Activated CD8-positive, alpha-beta memory T cell treated with anti-CD3 and anti-CD28 coated beads for 4 hours (primary cell): ENCODE measurements at regions not wholly inside any gene's neighbourhood (a gene's known extent, or its start where the extent isn't known, plus 50 kb on each side); places are given as distances from the start of the nearest gene placed in this dataset.

Experiments used
- DNase-seq, 2 donors: peaks; one replicate each; pipeline ENCODE4 v3.0.0-alpha.2; 2020; ENCODE audit warnings: low read depth in 2 of 2

DNA sequence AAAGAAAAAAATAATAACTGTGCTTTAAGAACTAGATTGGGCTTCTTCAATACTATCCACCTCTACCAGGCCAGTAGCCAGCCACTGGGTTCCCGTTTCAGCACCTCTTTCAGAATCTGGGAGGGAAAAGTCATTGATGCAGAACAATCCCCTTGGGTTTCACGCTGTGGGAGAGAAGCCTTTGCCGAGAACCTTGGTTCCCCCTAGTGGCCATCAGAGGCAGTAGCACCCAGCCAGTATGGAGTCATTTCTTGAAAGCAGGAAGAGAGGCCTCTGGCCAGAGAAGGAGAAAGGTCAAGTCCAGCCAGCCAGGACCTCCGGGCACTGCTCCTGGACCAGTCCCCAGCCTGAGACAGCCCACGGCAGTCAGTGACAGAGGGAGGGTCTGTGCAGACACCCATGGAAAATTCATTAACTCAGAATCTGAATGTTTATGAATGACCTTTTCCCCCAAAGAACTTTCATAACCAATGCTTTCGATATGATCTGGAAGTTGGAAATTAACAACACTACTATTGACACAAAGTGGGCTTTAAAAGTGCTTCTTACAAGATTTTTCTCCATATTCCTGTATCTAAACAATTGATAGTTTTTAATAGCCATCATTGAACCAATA lies 51.2 kb upstream of the CDH5 start:
- peak; percentile 11 to 39 for DNase-seq

DNA sequence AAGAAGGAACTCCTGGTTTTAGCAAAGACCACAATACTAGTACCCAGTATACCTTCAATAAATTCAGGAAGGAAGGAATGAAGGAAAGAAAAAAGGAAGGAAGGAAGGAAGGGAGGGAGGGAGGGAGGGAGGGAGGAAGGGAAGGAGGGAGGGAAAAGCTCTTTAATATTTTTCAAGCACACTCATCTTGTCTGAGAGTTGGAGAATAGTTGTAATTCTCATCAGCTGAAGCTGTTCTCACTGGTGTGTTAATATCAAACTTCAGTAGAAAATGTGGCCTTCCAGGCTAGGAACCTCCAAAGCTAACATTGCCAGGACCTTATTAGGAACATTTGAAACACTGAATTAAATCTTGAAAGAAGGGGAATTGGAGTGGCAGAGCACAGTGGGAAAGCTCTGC lies 55.2 kb upstream of the CDH5 start:
- no peak for DNase-seq

- DNase-seq, result no peak
These were observed 57.2 kb upstream of the CDH5 start for GRCh38 chr16:66309215-66309807.

GRCh38 chr16:66308096-66308495 lies 58.4 kb upstream of the CDH5 start:
- no peak for DNase-seq

DNA sequence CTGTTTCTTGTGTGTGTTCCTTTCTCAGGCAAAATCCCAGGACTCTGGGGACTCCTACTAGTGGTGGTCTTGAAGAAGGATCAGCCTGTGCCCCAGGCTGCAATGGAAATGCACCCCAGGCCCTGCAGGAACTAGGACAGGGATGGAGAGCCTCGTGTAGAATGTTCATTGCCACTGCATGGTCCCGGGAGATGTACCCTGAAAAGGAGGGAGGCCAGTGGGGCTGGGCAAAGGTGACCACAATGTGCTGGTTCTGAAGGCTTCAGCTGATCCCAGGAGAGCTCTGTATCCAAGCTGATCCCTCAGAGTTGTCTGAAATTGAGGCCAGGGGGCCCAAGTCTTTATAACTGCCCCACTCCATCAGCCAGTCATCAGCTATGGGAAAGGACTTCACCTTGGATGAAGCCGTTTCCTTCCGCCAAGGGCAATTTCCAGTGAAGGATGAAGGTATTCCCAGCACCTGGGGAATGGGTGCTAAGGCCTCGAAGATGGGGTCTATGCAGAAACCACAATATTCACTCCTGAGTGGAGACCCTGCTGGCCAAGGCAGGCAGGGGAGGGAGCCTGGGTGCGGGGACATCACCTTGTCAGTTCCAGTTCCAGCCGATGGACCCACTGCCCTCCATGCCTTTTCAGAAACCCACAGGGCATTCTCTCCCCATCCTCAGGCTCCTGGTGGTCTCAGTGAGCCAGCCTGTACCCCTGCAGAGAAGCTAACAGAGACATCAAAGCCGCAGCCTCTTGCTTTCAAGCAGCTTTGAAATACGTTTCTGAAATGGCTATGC lies 59.9 kb upstream of the CDH5 start:
- DNase-seq, result no peak

DNA sequence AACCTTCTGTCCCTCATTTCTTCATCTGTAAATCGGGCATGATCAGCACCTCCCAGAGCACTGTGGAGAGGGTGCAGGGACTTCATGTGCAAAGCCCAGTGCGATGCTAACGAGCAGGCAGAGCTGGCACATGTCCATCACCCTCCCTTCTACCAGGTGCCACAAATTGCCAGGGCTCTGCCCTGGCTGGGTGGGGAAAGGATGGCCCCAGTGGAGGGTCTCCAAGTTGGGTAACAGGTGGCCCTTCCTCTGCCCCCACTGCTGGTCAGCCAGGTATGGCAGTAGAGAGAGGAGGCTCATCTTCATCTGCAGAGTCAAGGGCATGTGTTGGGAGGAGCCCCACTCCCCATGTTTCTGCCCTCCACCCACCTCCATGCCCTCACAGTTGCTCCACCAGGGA lies 61.5 kb upstream of the CDH5 start:
- DNase-seq, result no peak

- DNase-seq, result no peak
These were observed 62.3 kb upstream of the CDH5 start for GRCh38 chr16:66304151-66304550.

DNA sequence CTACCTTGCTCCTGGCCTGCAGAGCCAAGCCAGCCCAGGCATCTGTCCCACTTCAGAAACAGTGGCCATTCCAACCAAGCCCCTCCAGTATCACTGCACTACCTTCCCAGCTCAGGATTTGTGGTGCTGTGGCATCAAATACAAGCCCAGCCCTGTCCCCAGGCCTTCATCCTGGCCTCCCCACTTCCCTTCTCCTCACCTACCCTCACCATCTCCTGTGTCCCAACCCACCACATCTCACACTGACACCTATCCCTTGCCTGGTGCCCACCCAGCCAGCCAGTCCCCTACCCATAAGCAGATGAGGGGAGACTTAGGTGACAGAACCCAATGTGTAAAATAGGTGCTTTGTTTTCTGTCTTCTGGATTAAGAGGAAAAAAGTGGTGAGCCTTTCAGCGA lies 66.0 kb upstream of the CDH5 start:
- DNase-seq, result no peak

- no peak for DNase-seq
These were observed 66.5 kb upstream of the CDH5 start for GRCh38 chr16:66300037-66300436.

- DNase-seq, result no peak
These were observed 67.1 kb upstream of the CDH5 start for GRCh38 chr16:66299349-66299748.

DNA sequence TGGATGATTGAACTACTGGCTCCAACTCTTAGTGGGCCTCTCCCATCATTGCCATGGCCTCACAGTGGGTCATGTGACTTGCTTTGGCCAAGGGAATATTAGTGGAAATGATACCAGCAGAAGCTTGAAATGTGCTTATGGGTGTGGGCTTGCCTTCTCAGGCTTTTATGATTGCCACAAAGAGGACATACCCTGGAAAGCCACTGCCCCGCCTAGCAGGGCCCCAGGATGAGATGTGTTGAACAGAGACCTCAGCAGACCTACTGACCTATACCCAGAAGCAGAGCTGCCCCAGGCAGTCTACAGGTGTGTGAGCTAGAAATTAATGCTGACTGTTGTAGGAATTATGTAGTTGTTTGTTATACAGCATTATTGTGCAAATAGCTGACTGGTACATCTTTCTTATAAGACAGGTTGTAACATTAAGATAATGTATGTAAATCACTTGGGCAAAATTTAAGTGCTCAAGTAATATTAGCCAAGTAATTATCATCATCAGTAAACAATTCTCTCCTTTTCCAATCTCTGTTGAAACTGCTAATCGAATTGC lies 67.8 kb upstream of the CDH5 start:
- no peak for DNase-seq

DNA sequence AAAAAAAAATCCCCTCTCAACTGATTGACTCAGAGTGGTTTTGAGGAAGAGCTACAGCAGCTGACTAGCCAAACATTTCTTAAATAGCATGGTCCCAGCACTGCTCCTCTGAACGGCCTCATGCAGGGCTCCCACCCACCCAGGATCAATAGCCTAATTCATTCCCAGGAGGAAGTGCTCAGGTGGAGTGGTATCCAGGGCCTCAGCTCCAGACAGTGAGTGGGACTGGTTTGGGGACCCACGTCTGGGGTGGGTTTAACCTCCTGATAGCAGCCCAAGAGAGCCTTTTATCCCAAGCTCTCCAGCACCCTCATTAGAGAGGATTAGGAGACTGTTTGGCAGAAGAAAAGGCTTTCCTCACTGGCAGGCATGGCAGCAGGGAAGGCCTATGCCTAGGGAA lies 68.5 kb upstream of the CDH5 start:
- DNase-seq, result no peak

DNA sequence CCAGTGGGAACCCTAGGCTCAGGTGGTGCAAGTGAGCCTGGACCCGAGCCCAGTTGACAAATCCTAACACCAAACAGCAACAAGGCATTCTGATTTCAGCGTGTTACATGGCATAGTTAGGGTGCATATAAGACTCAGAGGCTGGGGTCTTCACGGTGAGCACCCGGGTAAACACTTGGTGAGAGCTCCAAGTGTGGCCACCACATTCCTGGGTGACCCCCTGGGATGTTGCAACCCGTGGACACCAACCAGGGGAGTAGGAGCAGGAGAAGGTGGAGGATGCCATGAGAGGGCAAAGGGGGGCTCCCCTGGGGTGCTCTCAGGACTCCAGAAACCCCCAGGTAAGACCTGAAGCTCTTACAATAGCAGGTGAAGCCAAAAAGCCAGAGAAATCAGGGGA lies 69.9 kb upstream of the CDH5 start:
- no peak for DNase-seq

- DNase-seq, result no peak
These were observed 70.5 kb upstream of the CDH5 start for GRCh38 chr16:66295761-66296546.

DNA sequence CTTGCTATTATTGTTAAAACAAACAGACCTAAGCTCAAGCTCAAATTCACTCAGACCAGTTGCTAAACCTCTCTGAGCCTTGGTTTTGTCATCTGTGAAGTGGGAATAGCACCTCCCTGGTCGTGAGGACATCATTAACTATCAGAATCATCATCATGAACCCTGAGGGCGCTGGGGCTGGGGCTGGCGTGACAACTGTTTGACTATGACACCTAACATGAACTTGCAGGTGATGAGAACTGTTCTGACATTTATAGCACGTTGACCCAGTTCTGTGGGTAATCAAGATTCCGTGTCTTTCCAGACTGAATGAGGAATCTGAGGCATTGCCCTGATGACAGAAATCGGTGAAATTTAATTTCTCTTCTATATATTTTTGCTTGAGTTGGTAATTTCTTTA lies 71.3 kb upstream of the CDH5 start:
- DNase-seq, result no peak

GRCh38 chr16:66294507-66294906 lies 72.0 kb upstream of the CDH5 start:
- no peak for DNase-seq

- no peak for DNase-seq
These were observed 72.6 kb upstream of the CDH5 start for GRCh38 chr16:66293932-66294331.

GRCh38 chr16:66293207-66293735 lies 73.2 kb upstream of the CDH5 start:
- no peak for DNase-seq

GRCh38 chr16:66292241-66292935 lies 74.1 kb upstream of the CDH5 start:
- no peak for DNase-seq

- DNase-seq, result no peak
These were observed 74.7 kb upstream of the CDH5 start for GRCh38 chr16:66291833-66292232.

DNA sequence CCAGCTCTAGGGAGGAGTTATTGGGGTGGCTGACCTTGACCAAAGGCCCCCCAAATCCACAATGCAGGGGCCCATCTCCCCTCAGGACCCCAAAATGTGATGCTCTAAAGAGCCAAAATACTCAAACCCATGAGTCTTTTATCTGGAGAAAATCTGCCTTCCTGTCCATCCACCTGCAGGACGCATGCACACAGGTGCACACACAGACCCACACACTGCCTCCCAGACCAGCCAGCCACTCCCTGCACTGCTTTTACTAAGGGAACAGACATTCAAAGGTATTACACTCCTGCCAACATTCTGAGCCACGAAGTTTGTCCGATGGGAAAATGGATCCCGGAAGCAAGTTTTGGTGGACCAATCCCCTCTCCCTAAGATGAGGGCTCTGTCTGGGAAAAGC lies 76.1 kb upstream of the CDH5 start:
- no peak for DNase-seq
